HepG2 (cell line): ENCODE measurements at regions not wholly inside any gene's neighbourhood (a gene's known extent, or its start where the extent isn't known, plus 50 kb on each side); places are given as distances from the start of the nearest gene placed in this dataset.

Experiments used
- FOXK2 ChIP-seq: fragments of 450-650 bp; IDR thresholded peaks from 2 replicates; pipeline ENCODE4 v1.6.1; 2016
- HNF4G ChIP-seq, 2 experiments: sonication (generic) in 1 of 2; formaldehyde crosslinking in 1 of 2; IDR thresholded peaks; 2 replicates each; pipeline versions ENCODE4 v1.4.0 to v1.6.1; 2011 to 2020; ENCODE audit warnings: borderline replicate concordance in 2 of 2, low read depth in 2 of 2, mild to moderate bottlenecking in 2 of 2, low read length in 1 of 2, missing genetic modification reagents in 1 of 2, moderate library complexity in 1 of 2
- MZF1 ChIP-seq: sonication (generic); formaldehyde crosslinking; IDR thresholded peaks from 2 replicates; pipeline ENCODE4 v1.8.1; 2023; ENCODE audit warnings: mild to moderate bottlenecking, missing genetic modification reagents, borderline replicate concordance
- NR2F1 ChIP-seq, 2 experiments: fragments of 450-650 bp in 1 of 2; formaldehyde crosslinking in 1 of 2; IDR thresholded peaks; 2 replicates each; pipeline versions ENCODE4 v1.5.0 to v1.6.1; 2016 to 2020; ENCODE audit warnings: mild to moderate bottlenecking in 1 of 2, missing compliant biosample characterization in 1 of 2, missing genetic modification reagents in 1 of 2, moderate library complexity in 1 of 2
- PCBP2 ChIP-seq: fragments of 200-400 bp; formaldehyde crosslinking; optimal IDR thresholded peaks from 2 replicates; pipeline ENCODE3; 2018; ENCODE audit warnings: low read length, low read depth; ENCODE audit not compliant: poor library complexity, severe bottlenecking
- RAD21 ChIP-seq: fragments of 450-650 bp; formaldehyde crosslinking; IDR thresholded peaks from 2 replicates; pipeline ENCODE4 v1.5.0; 2020; ENCODE audit warnings: mild to moderate bottlenecking
- RBFOX2 ChIP-seq: fragments of 200-400 bp; formaldehyde crosslinking; IDR thresholded peaks from 2 replicates; pipeline ENCODE4 v1.6.1; 2017; ENCODE audit warnings: low read depth, mild to moderate bottlenecking, low read length
- REXO4 ChIP-seq: sonication (generic); formaldehyde crosslinking; IDR thresholded peaks from 2 replicates; pipeline ENCODE4 v1.8.0; 2022; ENCODE audit warnings: missing genetic modification reagents, mild to moderate bottlenecking, borderline replicate concordance
- SAP130 ChIP-seq: IDR thresholded peaks from 2 replicates; pipeline ENCODE4 v1.6.1; 2016; ENCODE audit warnings: low read depth
- SIX4 ChIP-seq: sonication (generic); formaldehyde crosslinking; IDR thresholded peaks from 2 replicates; pipeline ENCODE4 v1.4.0; 2020; ENCODE audit warnings: missing genetic modification reagents
- SMAD3 ChIP-seq: sonication (generic); formaldehyde crosslinking; IDR thresholded peaks from 2 replicates; pipeline ENCODE4 v1.4.0; 2020; ENCODE audit warnings: missing genetic modification reagents
- SRSF9 ChIP-seq: fragments of 200-400 bp; formaldehyde crosslinking; IDR thresholded peaks from 2 replicates; pipeline ENCODE4 v1.6.1; 2018; ENCODE audit warnings: borderline replicate concordance, mild to moderate bottlenecking, low read depth, low read length; ENCODE audit not compliant: insufficient read depth, poor library complexity, severe bottlenecking
- TCF7L2 ChIP-seq: IDR thresholded peaks from 2 replicates; pipeline ENCODE4 v1.6.1; 2011; ENCODE audit warnings: mild to moderate bottlenecking, low read depth, low read length, moderate library complexity
- TP53 ChIP-seq: sonication (generic); formaldehyde crosslinking; conservative IDR thresholded peaks from 2 replicates; pipeline ENCODE4 v1.4.0; 2020; ENCODE audit warnings: missing genetic modification reagents
- U2AF1 ChIP-seq: fragments of 200-400 bp; formaldehyde crosslinking; optimal IDR thresholded peaks from 2 replicates; pipeline ENCODE3; 2017; ENCODE audit warnings: mild to moderate bottlenecking, low read depth, low read length
- ZNF10 ChIP-seq: sonication (generic); formaldehyde crosslinking; IDR thresholded peaks from 2 replicates; pipeline ENCODE4 v1.4.0; 2020; ENCODE audit warnings: mild to moderate bottlenecking, low read depth, missing genetic modification reagents, borderline replicate concordance
- ZNF136 ChIP-seq: sonication (generic); formaldehyde crosslinking; IDR thresholded peaks from 2 replicates; pipeline ENCODE4 v1.8.1; 2022; ENCODE audit warnings: low read depth, mild to moderate bottlenecking, moderate library complexity, missing genetic modification reagents
- ZNF143 ChIP-seq: sonication (generic); formaldehyde crosslinking; IDR thresholded peaks from 2 replicates; pipeline ENCODE4 v1.4.0; 2020; ENCODE audit warnings: missing genetic modification reagents
- ZNF207 ChIP-seq: fragments of 450-650 bp; IDR thresholded peaks from 2 replicates; pipeline ENCODE4 v1.6.1; 2016; ENCODE audit warnings: antibody characterized with exemption, borderline replicate concordance
- ZNF292 ChIP-seq: sonication (generic); formaldehyde crosslinking; IDR thresholded peaks from 2 replicates; pipeline ENCODE4 v1.8.1; 2022; ENCODE audit warnings: mild to moderate bottlenecking, low read depth, missing genetic modification reagents, borderline replicate concordance
- ZNF30 ChIP-seq: sonication (generic); formaldehyde crosslinking; IDR thresholded peaks from 2 replicates; pipeline ENCODE4 v1.5.0; 2020; ENCODE audit warnings: mild to moderate bottlenecking, missing genetic modification reagents
- ZNF337 ChIP-seq: sonication (generic); formaldehyde crosslinking; IDR thresholded peaks from 2 replicates; pipeline ENCODE4 v1.5.1; 2020; ENCODE audit warnings: missing genetic modification reagents, low read depth, mild to moderate bottlenecking, borderline replicate concordance
- ZNF616 ChIP-seq: sonication (generic); formaldehyde crosslinking; IDR thresholded peaks from 2 replicates; pipeline ENCODE4 v1.5.0; 2020; ENCODE audit warnings: low read depth, mild to moderate bottlenecking, missing genetic modification reagents
- ZNF780A ChIP-seq: sonication (generic); formaldehyde crosslinking; IDR thresholded peaks from 2 replicates; pipeline ENCODE4 v1.8.0; 2022; ENCODE audit warnings: mild to moderate bottlenecking, missing genetic modification reagents, moderate library complexity
- ZNF816 ChIP-seq: sonication (generic); formaldehyde crosslinking; IDR thresholded peaks from 2 replicates; pipeline ENCODE4 v1.8.0; 2022; ENCODE audit warnings: missing genetic modification reagents, mild to moderate bottlenecking, borderline replicate concordance
- ZSCAN22 ChIP-seq: sonication (generic); formaldehyde crosslinking; IDR thresholded peaks from 2 replicates; pipeline ENCODE4 v1.4.0; 2020; ENCODE audit warnings: mild to moderate bottlenecking, missing genetic modification reagents
- TF ChIP-seq, protein P1 (sequence below): sonication (generic); formaldehyde crosslinking; IDR thresholded peaks from 2 replicates; pipeline ENCODE4 v1.9.0; 2022; ENCODE audit warnings: low read depth, missing genetic modification reagents
- TF ChIP-seq, protein P2 (sequence below): IDR thresholded peaks from 2 replicates; pipeline ENCODE4 v1.6.1; 2018; ENCODE audit warnings: missing genetic modification reagents, mild to moderate bottlenecking, missing compliant biosample characterization
- TF ChIP-seq, protein P3 (sequence below): sonication (generic); formaldehyde crosslinking; IDR thresholded peaks from 2 replicates; pipeline ENCODE4 v1.4.0; 2020; ENCODE audit warnings: low read depth, mild to moderate bottlenecking, missing genetic modification reagents

DNA sequence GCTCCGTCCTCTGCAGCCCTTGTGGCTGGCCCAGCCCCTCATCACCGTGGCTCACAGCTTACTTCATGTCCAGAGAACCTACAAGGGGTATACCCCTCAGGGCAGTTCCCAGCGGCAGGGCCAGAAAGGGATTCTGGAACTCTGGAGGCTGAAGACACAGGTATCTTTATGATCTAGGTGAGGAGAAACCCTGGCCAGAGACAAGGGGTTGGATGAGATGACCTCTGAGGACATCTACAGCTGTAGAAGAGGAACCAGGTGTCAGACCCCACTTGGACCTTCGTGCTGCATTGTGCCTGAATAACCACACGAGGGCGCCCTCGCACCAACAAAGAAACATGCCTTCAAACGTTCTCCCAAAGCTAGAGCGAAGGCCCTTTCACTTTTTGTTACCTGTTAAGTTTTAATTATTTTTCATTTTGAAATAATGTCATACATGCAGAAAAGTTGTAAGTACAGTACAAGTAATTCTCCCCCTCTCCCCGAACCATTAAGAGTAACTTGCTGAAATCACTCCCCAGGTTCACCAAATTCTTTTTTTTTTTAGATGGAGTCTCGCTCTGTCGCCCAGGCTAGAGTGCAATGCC is 118.7 kb upstream of the SMAD3 start (continued):
- TF ChIP-seq FOXK2 (no peak), RBFOX2 (no peak), SIX4 (CRISPR knock-in tag) (no peak), SMAD3 (CRISPR knock-in tag) (peak; percentile 63; the same call in 1 of the 2 replicates), RAD21 (CRISPR knock-in tag) (peak; percentile 89), NR2F1 (CRISPR knock-in tag; IDR thresholded peaks at IDR 0.05) (no peak), MZF1 (CRISPR knock-in tag) (no peak), ZNF10 (CRISPR knock-in tag) (no peak), ZNF30 (CRISPR knock-in tag) (no peak), ZSCAN22 (CRISPR knock-in tag) (no peak), ZNF292 (no peak), TP53 (CRISPR knock-in tag) (no peak), ZNF207 (no peak), SRSF9 (no peak), ZNF816 (no peak), U2AF1 (no peak), HNF4G (IDR thresholded peaks at IDR 0.05; ENCODE audit: borderline replicate concordance, low read depth, low read length) (no peak), HNF4G (CRISPR knock-in tag; IDR thresholded peaks at IDR 0.05; ENCODE audit: borderline replicate concordance, low read depth) (no peak), ZNF616 (CRISPR knock-in tag) (no peak), ZNF143 (no peak), TCF7L2 (no peak), SAP130 (peak; percentile 34; the same call in 1 of the 2 replicates), REXO4 (no peak), ZNF136 (no peak), PCBP2 (no peak), ZNF780A (CRISPR knock-in tag) (no peak), ZNF337 (CRISPR knock-in tag) (no peak)
- TF ChIP-seq, protein P1, sequence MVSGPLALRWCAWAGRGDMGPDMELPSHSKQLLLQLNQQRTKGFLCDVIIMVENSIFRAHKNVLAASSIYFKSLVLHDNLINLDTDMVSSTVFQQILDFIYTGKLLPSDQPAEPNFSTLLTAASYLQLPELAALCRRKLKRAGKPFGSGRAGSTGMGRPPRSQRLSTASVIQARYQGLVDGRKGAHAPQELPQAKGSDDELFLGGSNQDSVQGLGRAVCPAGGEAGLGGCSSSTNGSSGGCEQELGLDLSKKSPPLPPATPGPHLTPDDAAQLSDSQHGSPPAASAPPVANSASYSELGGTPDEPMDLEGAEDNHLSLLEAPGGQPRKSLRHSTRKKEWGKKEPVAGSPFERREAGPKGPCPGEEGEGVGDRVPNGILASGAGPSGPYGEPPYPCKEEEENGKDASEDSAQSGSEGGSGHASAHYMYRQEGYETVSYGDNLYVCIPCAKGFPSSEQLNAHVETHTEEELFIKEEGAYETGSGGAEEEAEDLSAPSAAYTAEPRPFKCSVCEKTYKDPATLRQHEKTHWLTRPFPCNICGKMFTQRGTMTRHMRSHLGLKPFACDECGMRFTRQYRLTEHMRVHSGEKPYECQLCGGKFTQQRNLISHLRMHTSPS (CRISPR knock-in tag): no peak
- TF ChIP-seq, protein P2, sequence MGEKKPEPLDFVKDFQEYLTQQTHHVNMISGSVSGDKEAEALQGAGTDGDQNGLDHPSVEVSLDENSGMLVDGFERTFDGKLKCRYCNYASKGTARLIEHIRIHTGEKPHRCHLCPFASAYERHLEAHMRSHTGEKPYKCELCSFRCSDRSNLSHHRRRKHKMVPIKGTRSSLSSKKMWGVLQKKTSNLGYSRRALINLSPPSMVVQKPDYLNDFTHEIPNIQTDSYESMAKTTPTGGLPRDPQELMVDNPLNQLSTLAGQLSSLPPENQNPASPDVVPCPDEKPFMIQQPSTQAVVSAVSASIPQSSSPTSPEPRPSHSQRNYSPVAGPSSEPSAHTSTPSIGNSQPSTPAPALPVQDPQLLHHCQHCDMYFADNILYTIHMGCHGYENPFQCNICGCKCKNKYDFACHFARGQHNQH (CRISPR knock-in tag): 0 out of 2 replicates have a peak, but pooled peaks have one; percentile 33
- TF ChIP-seq, protein P3, sequence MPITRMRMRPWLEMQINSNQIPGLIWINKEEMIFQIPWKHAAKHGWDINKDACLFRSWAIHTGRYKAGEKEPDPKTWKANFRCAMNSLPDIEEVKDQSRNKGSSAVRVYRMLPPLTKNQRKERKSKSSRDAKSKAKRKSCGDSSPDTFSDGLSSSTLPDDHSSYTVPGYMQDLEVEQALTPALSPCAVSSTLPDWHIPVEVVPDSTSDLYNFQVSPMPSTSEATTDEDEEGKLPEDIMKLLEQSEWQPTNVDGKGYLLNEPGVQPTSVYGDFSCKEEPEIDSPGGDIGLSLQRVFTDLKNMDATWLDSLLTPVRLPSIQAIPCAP (CRISPR knock-in tag): no peak
